IgD-negative memory B cell (primary cell): ENCODE measurements at regions not wholly inside any gene's neighbourhood (a gene's known extent, or its start where the extent isn't known, plus 50 kb on each side); places are given as distances from the start of the nearest gene placed in this dataset.
A peak's percentile ranks its signal among the peaks of the same experiment; 100 is the strongest.

Experiments used
- H3K27ac Mint-ChIP-seq, 3 donors: one replicate each; pipeline ENCODE4 v1.8.0; 2020 to 2022; ENCODE audit warnings: mild to moderate bottlenecking in 3 of 3, mixed read lengths in 3 of 3, moderate library complexity in 1 of 3
- H3K27me3 Mint-ChIP-seq: one replicate; pipeline ENCODE4 v1.8.0; 2021; ENCODE audit warnings: mixed read lengths
- H3K36me3 Mint-ChIP-seq: one replicate; pipeline ENCODE4 v1.8.0; 2020; ENCODE audit warnings: mild to moderate bottlenecking, mixed read lengths
- H3K4me1 Mint-ChIP-seq, 3 donors: one replicate each; pipeline ENCODE4 v1.8.0; 2020 to 2022; ENCODE audit warnings: mixed read lengths in 3 of 3, mild to moderate bottlenecking in 1 of 3
- H3K4me3 Mint-ChIP-seq, 4 donors: one replicate each; pipeline ENCODE4 v1.8.0; 2020 to 2022; ENCODE audit warnings: mild to moderate bottlenecking in 4 of 4, mixed read lengths in 4 of 4, moderate library complexity in 3 of 4
- H3K9me3 Mint-ChIP-seq, 3 donors: one replicate each; pipeline ENCODE4 v1.8.0; 2020 to 2021; ENCODE audit warnings: mixed read lengths in 3 of 3, mild to moderate bottlenecking in 1 of 3

GRCh38 chr16:65908568-65908967 is 457.9 kb upstream of the CDH5 start:
- Mint-ChIP-seq H3K27me3 (no peaks in the 10 kb centered on the region), H3K27ac (no peak overlapping the region), H3K9me3 (peaks cover 0 to 10% (median 7%) of the 10 kb centered on the region in 3 donors), H3K36me3 (no peaks in the 10 kb centered on the region), H3K4me3 (no peak overlapping the region), H3K4me1 (no peaks in the 10 kb centered on the region)

DNA sequence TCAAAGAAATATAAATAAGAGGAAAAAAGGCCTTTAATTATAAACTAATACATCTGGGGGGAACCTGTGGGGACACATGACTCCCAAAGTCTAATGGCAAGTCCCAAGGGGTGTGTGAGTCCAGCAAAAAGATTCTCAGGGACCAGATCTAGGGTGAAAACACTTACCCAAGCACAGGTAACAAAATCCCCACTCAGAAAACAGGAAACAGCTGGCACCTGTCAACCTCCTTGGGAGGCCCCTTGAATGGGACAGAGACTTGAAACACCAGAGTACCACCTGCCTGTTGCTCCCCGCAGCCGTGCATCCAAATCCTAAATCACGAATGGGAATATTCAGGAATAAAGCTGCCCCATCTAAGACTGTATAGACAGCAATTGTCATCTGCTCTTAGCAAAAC is 461.2 kb upstream of the CDH5 start:
- H3K9me3 Mint-ChIP-seq = peaks cover 0 to 8% (median 4%) of the 10 kb centered on the region in 3 donors
- no peaks in the 10 kb centered on the region for H3K27me3 Mint-ChIP-seq
- no peak overlapping the region for H3K27ac Mint-ChIP-seq
- no peaks in the 10 kb centered on the region for H3K4me1 Mint-ChIP-seq
- H3K36me3 Mint-ChIP-seq = no peaks in the 10 kb centered on the region
- H3K4me3 Mint-ChIP-seq = peak overlapping the region in 1 of 4 donors; percentile 37

DNA sequence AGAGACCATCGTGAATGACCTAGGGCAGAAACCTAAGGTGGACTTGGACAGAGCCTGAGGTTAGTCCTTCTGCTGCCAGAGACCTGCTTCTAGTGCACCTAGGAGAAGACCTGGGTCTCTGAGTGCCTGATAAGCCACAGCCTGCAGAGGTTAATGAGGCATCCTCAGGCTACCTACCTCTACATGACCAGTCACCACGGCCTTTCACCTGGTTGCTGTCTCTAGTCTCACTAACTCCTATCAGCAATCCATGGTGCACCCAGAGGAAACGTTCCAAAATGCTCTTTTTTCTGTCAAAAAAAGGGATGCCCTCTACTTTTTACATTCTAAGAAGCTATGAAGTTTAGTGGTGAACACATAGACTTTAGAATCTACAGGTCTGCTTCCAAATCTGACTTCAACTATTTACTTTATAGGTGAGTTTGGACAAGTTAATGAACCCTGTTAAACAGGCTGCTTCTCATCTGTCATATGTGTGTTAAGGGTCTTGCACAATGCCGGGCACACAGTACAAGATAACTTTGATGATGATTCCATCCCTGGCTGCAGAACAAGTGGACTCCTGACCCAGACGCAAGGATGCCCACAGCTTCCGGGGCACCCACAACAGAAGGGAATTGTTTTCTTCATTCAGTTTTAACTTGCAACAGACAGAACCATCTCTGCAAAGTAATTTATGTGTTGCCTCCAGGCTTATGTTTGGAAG is 469.9 kb upstream of the CDH5 start:
- Mint-ChIP-seq H3K4me1 (no peaks in the 10 kb centered on the region), H3K9me3 (peaks cover 0 to 5% (median 3%) of the 10 kb centered on the region in 3 donors), H3K4me3 (no peak overlapping the region), H3K36me3 (peaks cover 1% of the 10 kb centered on the region), H3K27me3 (no peaks in the 10 kb centered on the region), H3K27ac (peak overlapping the region in 1 of 3 donors; percentile 18)

- Mint-ChIP-seq H3K9me3 (peaks cover 0 to 5% (median 3%) of the 10 kb centered on the region in 3 donors), H3K4me3 (no peak overlapping the region), H3K27me3 (no peaks in the 10 kb centered on the region), H3K4me1 (no peaks in the 10 kb centered on the region), H3K36me3 (peaks cover 1% of the 10 kb centered on the region), H3K27ac (no peak overlapping the region)
Observed at GRCh38 chr16:65895906-65896305, 470.6 kb upstream of the CDH5 start.

GRCh38 chr16:65895486-65895885 is 471.0 kb upstream of the CDH5 start:
- Mint-ChIP-seq H3K9me3 (peaks cover 0 to 5% (median 3%) of the 10 kb centered on the region in 3 donors), H3K4me1 (no peaks in the 10 kb centered on the region), H3K36me3 (peaks cover 1% of the 10 kb centered on the region), H3K27ac (no peak overlapping the region), H3K4me3 (no peak overlapping the region), H3K27me3 (no peaks in the 10 kb centered on the region)

GRCh38 chr16:65890203-65890602 is 476.3 kb upstream of the CDH5 start:
- H3K27me3 Mint-ChIP-seq = no peaks in the 10 kb centered on the region
- H3K4me3 Mint-ChIP-seq = no peak overlapping the region
- no peak overlapping the region for H3K27ac Mint-ChIP-seq
- H3K4me1 Mint-ChIP-seq = no peaks in the 10 kb centered on the region
- H3K9me3 Mint-ChIP-seq = peaks cover 3 to 8% (median 3%) of the 10 kb centered on the region in 3 donors
- peaks cover 1% of the 10 kb centered on the region for H3K36me3 Mint-ChIP-seq

- no peak overlapping the region for H3K27ac Mint-ChIP-seq
Observed at GRCh38 chr16:65889533-65889966, 476.9 kb upstream of the CDH5 start.

DNA sequence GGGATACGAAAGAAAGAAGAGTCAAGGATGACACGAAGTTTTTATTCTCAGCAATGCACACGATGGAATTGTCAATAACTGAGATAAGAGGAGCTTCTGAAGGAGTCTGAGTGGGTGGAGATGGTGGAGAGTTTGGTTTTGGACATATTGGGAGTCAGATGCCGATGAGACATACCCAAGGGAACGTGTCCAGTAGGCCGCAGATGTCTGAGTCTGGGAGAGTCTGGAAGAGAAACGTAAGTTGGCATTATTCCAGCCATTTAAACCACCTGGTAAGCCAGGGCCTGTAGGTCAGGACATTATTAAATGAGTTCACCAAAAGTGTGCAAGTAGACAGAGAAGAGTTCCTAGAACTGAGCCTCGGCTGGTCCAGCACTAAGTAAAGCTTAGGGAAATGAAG is 478.3 kb upstream of the CDH5 start:
- Mint-ChIP-seq H3K27ac (no peak overlapping the region), H3K36me3 (peaks cover under 1% of the 10 kb centered on the region), H3K4me3 (no peak overlapping the region), H3K27me3 (no peaks in the 10 kb centered on the region), H3K9me3 (peaks cover 1 to 10% (median 3%) of the 10 kb centered on the region in 3 donors), H3K4me1 (no peaks in the 10 kb centered on the region)

More at GRCh38 chr16:65889533-65889966, 476.9 kb upstream of the CDH5 start:
- Mint-ChIP-seq H3K36me3 (peaks cover 1% of the 10 kb centered on the region), H3K4me3 (no peak overlapping the region), H3K4me1 (no peaks in the 10 kb centered on the region), H3K9me3 (peaks cover 2 to 10% (median 3%) of the 10 kb centered on the region in 3 donors), H3K27me3 (no peaks in the 10 kb centered on the region)

DNA sequence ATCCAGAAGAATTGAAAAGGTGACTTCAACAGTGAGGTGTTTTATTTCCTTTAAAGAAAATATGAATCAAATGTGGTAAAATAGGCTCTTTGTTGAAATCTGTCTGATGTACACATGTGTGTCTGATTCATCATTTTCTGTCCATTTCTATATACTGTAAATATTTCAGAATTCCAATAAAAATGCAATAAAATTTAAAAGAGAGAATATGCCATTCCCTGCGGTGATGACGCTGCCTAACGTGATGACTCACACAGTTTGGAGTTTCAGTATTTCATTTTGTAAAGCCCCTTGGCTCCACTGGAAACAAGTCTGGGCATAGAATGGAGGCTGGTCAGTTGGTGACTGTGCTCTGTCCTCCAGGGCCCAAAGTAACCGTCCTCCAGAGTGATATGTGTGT is 482.5 kb upstream of the CDH5 start:
- H3K36me3 Mint-ChIP-seq = no peaks in the 10 kb centered on the region
- H3K27ac Mint-ChIP-seq = no peak overlapping the region
- H3K4me3 Mint-ChIP-seq = no peak overlapping the region
- H3K9me3 Mint-ChIP-seq = peaks cover 0 to 10% (median 3%) of the 10 kb centered on the region in 3 donors
- H3K27me3 Mint-ChIP-seq = no peaks in the 10 kb centered on the region
- H3K4me1 Mint-ChIP-seq = peaks cover 0 to 2% (median 0%) of the 10 kb centered on the region in 3 donors

- Mint-ChIP-seq H3K27ac (no peak overlapping the region), H3K4me3 (no peak overlapping the region), H3K9me3 (peaks cover 0 to 3% (median 1%) of the 10 kb centered on the region in 3 donors), H3K27me3 (no peaks in the 10 kb centered on the region), H3K4me1 (peaks cover 0 to 2% (median 0%) of the 10 kb centered on the region in 3 donors), H3K36me3 (no peaks in the 10 kb centered on the region)
Observed at GRCh38 chr16:65878347-65878746, 488.1 kb upstream of the CDH5 start.

- H3K36me3 Mint-ChIP-seq = no peaks in the 10 kb centered on the region
Observed at GRCh38 chr16:65876624-65877023, 489.9 kb upstream of the CDH5 start.

GRCh38 chr16:65876056-65876408 is 490.5 kb upstream of the CDH5 start:
- Mint-ChIP-seq H3K4me3 (no peak overlapping the region), H3K27ac (no peak overlapping the region), H3K27me3 (no peaks in the 10 kb centered on the region), H3K4me1 (no peaks in the 10 kb centered on the region), H3K9me3 (peaks cover 0 to 3% (median 1%) of the 10 kb centered on the region in 3 donors), H3K36me3 (no peaks in the 10 kb centered on the region)

More at GRCh38 chr16:65876624-65877023, 489.9 kb upstream of the CDH5 start:
- peaks cover 0 to under 1% (median 0%) of the 10 kb centered on the region in 3 donors for H3K4me1 Mint-ChIP-seq
- no peak overlapping the region for H3K4me3 Mint-ChIP-seq
- peaks cover 0 to 3% (median 1%) of the 10 kb centered on the region in 3 donors for H3K9me3 Mint-ChIP-seq
- no peak overlapping the region for H3K27ac Mint-ChIP-seq
- no peaks in the 10 kb centered on the region for H3K27me3 Mint-ChIP-seq

- no peaks in the 10 kb centered on the region for H3K27me3 Mint-ChIP-seq
- no peaks in the 10 kb centered on the region for H3K4me1 Mint-ChIP-seq
- no peaks in the 10 kb centered on the region for H3K36me3 Mint-ChIP-seq
- H3K27ac Mint-ChIP-seq = no peak overlapping the region
- no peak overlapping the region for H3K4me3 Mint-ChIP-seq
- H3K9me3 Mint-ChIP-seq = peaks cover 0 to 3% (median 1%) of the 10 kb centered on the region in 3 donors
Observed at GRCh38 chr16:65875381-65876055, 491.0 kb upstream of the CDH5 start.

GRCh38 chr16:65869261-65869660 is 497.2 kb upstream of the CDH5 start:
- Mint-ChIP-seq H3K27me3 (no peaks in the 10 kb centered on the region), H3K9me3 (peaks cover 0 to 3% (median 0%) of the 10 kb centered on the region in 3 donors), H3K27ac (no peak overlapping the region), H3K36me3 (no peaks in the 10 kb centered on the region), H3K4me1 (no peaks in the 10 kb centered on the region), H3K4me3 (peak overlapping the region in 1 of 4 donors; percentile 8)

GRCh38 chr16:65867276-65867960 is 499.1 kb upstream of the CDH5 start:
- no peak overlapping the region for H3K4me3 Mint-ChIP-seq
- H3K27me3 Mint-ChIP-seq = no peaks in the 10 kb centered on the region
- H3K4me1 Mint-ChIP-seq = no peaks in the 10 kb centered on the region
- H3K36me3 Mint-ChIP-seq = no peaks in the 10 kb centered on the region
- H3K27ac Mint-ChIP-seq = no peak overlapping the region
- peaks cover 0 to 5% (median 4%) of the 10 kb centered on the region in 3 donors for H3K9me3 Mint-ChIP-seq
